ENCODE measurements at regions not wholly inside any gene's neighbourhood (a gene's known extent, or its start where the extent isn't known, plus 50 kb on each side); places are given as distances from the start of the nearest gene placed in this dataset.

GRCh38 chr5:135680713-135681112 is 101.9 kb upstream of the CXCL14 start:
- no peak overlapping the region for H3K4me2 ChIP-seq
- no peak for DNase-seq (ENCODE audit: low read depth in 1 of 2, low spot score in 1 of 2)
- TF ChIP-seq EHMT2 (IDR thresholded peaks at IDR 0.05; ENCODE audit: low read depth) = no peak
- TF ChIP-seq PHF8 (IDR thresholded peaks at IDR 0.05; ENCODE audit: borderline replicate concordance, low read depth) = no peak
- TF ChIP-seq CBX8 (IDR thresholded peaks at IDR 0.05) = no peak
- TF ChIP-seq USF2 (IDR thresholded peaks at IDR 0.05) = no peak
- TF ChIP-seq NFE2L2 (conservative IDR thresholded peaks at IDR 0.05; ENCODE audit: low read length) = no peak
- TF ChIP-seq ATOH8 (CRISPR knock-in tag; IDR thresholded peaks at IDR 0.05; ENCODE audit: low read depth) = no peak
- TF ChIP-seq E2F6 (IDR thresholded peaks at IDR 0.05; ENCODE audit: borderline replicate concordance, low read depth) = no peak
- TF ChIP-seq HEYL (CRISPR knock-in tag; IDR thresholded peaks at IDR 0.05) = no peak
- TF ChIP-seq POLR2AphosphoS2 (conservative IDR thresholded peaks at IDR 0.05; ENCODE audit: low read length) = no peak
- no peak for TF ChIP-seq MAFK (IDR thresholded peaks at IDR 0.05; ENCODE audit: partially characterized antibody)
- no peak for TF ChIP-seq FOSL2 (IDR thresholded peaks at IDR 0.05)
- no peak for TF ChIP-seq FOSL2 (CRISPR knock-in tag; IDR thresholded peaks at IDR 0.05)
- TF ChIP-seq MAZ (IDR thresholded peaks at IDR 0.05; ENCODE audit: borderline replicate concordance, low read depth, low read length) = no peak
- no peak for TF ChIP-seq ZNF302 (CRISPR knock-in tag; IDR thresholded peaks at IDR 0.05)
- TF ChIP-seq RAD21 (conservative IDR thresholded peaks at IDR 0.05 in 1 of 2, IDR thresholded peaks at IDR 0.05 in 1 of 2) = no peak
- TF ChIP-seq NR3C1 (IDR thresholded peaks at IDR 0.05) = no peak
- no peak for TF ChIP-seq REST (IDR thresholded peaks at IDR 0.05)
- no peak for TF ChIP-seq FOSB (CRISPR knock-in tag; IDR thresholded peaks at IDR 0.05)
- no peak for TF ChIP-seq ZFP36 (IDR thresholded peaks at IDR 0.05; ENCODE audit: borderline replicate concordance, partially characterized antibody)
- TF ChIP-seq POLR2A (IDR thresholded peaks at IDR 0.05; ENCODE audit: low read length) = no peak
- no peak for TF ChIP-seq HDAC2 (IDR thresholded peaks at IDR 0.05)
- no peak overlapping the region for H3K27ac ChIP-seq
- no peaks in the 10 kb centered on the region for H3K4me1 ChIP-seq
- no peak for ATAC-seq
- ChIA-PET CTCF (no interaction called here), POLR2A (no interaction called here)
- H3K4me3 ChIP-seq = no peak overlapping the region
- H3K9me3 ChIP-seq = peaks cover 21% of the 10 kb centered on the region
- FAIRE-seq = no peak
- 30% methylated on average over 5 of the region's 5 CpGs for WGBS (ENCODE audit: missing lambda C conversion rate)

GRCh38 chr5:135678640-135679268 is 100.0 kb upstream of the CXCL14 start:
- DNase-seq (ENCODE audit: low read depth in 1 of 2, low spot score in 1 of 2) (no peak), FAIRE-seq (no peak), ATAC-seq (no peak)
- no peak overlapping the region for H3K27ac ChIP-seq
- POLR2A ChIA-PET = no interaction called here
- H3K9me3 ChIP-seq = peaks cover 21% of the 10 kb centered on the region
- no peak overlapping the region for H3K4me3 ChIP-seq
- CTCF ChIA-PET = no interaction called here
- TF ChIP-seq ELK1 (IDR thresholded peaks at IDR 0.05; ENCODE audit: low read depth, low read length) (no peak), MAZ (IDR thresholded peaks at IDR 0.05; ENCODE audit: borderline replicate concordance, low read depth, low read length) (no peak), HOXB13 (CRISPR knock-in tag; IDR thresholded peaks at IDR 0.05; ENCODE audit: low read depth) (no peak), RAD21 (conservative IDR thresholded peaks at IDR 0.05 in 1 of 2, IDR thresholded peaks at IDR 0.05 in 1 of 2) (no peak)
- H3K4me1 ChIP-seq = no peaks in the 10 kb centered on the region
- H3K4me2 ChIP-seq = no peak overlapping the region
- 2% methylated on average over 2 of the region's 2 CpGs for WGBS (ENCODE audit: missing lambda C conversion rate)

Data from A549 (cell line).